Caco-2 (cell line): ENCODE measurements at regions not wholly inside any gene's neighbourhood (a gene's known extent, or its start where the extent isn't known, plus 50 kb on each side); places are given as distances from the start of the nearest gene placed in this dataset.

Experiments used
- BruUV-seq: library from RNA; stranded (reverse); fragments of 400-500 nt; replicated peaks from 2 replicates; lab custom pipeline; 2021; lab: Mats Ljungman, UMichigan
- CTCF ChIA-PET: fragments of 300-600 bp; sonication (Branson Sonifier 250); formaldehyde crosslinking; loops from one replicate; lab custom pipeline; 2022; ENCODE audit warnings: antibody characterized with exemption; lab: Charles Lee
- POLR2A ChIA-PET: fragments of 300-600 bp; sonication (Branson Sonifier 250); formaldehyde crosslinking; loops from one replicate; lab custom pipeline; 2022; ENCODE audit warnings: antibody characterized with exemption; lab: Charles Lee
- DNase-seq, 2 experiments: peaks; one replicate each; pipeline versions ENCODE4 v3.0.0 to v3.0.0-alpha.2; 2020 to 2022
- H3K27me3 ChIP-seq: replicated peaks from 2 replicates; pipeline ENCODE4 v1.6.0; 2011; ENCODE audit warnings: low read length; ENCODE audit not compliant: control insufficient read depth, insufficient read depth
- H3K36me3 ChIP-seq: 2 replicates; pipeline ENCODE4 v1.5.1; 2011; ENCODE audit warnings: low read length; ENCODE audit not compliant: control insufficient read depth, insufficient read depth
- H3K4me1 ChIP-seq: fragments of 250-450 bp; sonication (Bioruptor Pico); 2 replicates; pipeline ENCODE4 v1.5.1; 2020; ENCODE audit warnings: mild to moderate bottlenecking
- H3K4me3 ChIP-seq: 2 replicates; pipeline ENCODE4 v1.5.1; 2011; ENCODE audit warnings: low read depth, mild to moderate bottlenecking, control low read depth, low read length
- H3K9me3 ChIP-seq: fragments of 250-450 bp; sonication (Bioruptor Pico); 2 replicates; pipeline ENCODE4 v1.5.1; 2020; ENCODE audit warnings: mild to moderate bottlenecking, moderate library complexity
- H3K27ac Mint-ChIP-seq: one replicate; pipeline ENCODE4 v1.8.0; 2022; ENCODE audit warnings: mixed read lengths; ENCODE audit not compliant: unreplicated experiment
- H3K27me3 Mint-ChIP-seq: one replicate; pipeline ENCODE4 v1.8.0; 2022; ENCODE audit warnings: mixed read lengths; ENCODE audit not compliant: insufficient read depth, unreplicated experiment
- H3K36me3 Mint-ChIP-seq: one replicate; pipeline ENCODE4 v1.8.0; 2022; ENCODE audit warnings: mild to moderate bottlenecking, mixed read lengths; ENCODE audit not compliant: insufficient read depth, unreplicated experiment
- H3K4me1 Mint-ChIP-seq: one replicate; pipeline ENCODE4 v1.8.0; 2022; ENCODE audit warnings: low read depth, mixed read lengths; ENCODE audit not compliant: unreplicated experiment
- H3K4me3 Mint-ChIP-seq: one replicate; pipeline ENCODE4 v1.8.0; 2022; ENCODE audit warnings: mild to moderate bottlenecking, moderate library complexity, mixed read lengths; ENCODE audit not compliant: unreplicated experiment
- H3K9me3 Mint-ChIP-seq: one replicate; pipeline ENCODE4 v1.8.0; 2022; ENCODE audit warnings: mixed read lengths; ENCODE audit not compliant: unreplicated experiment
- CTCF ChIP-seq, 2 experiments: fragments of 200-600 bp in 1 of 2; IDR thresholded peaks; 1 replicate in 1 of 2; 2 replicates in 1 of 2; pipeline versions ENCODE4 v1.5.1 to v1.8.0; 2011 to 2022; ENCODE audit warnings: antibody characterized with exemption in 1 of 2, control low read depth in 1 of 2, inconsistent platforms in 1 of 2, low read depth in 1 of 2, low read length in 1 of 2, mild to moderate bottlenecking in 1 of 2, moderate library complexity in 1 of 2; ENCODE audit not compliant: insufficient read depth in 1 of 2, severe bottlenecking in 1 of 2, unreplicated experiment in 1 of 2
- intact Hi-C: fragments of 100-400 bp; cut with micrococcal nuclease; formaldehyde crosslinking; loops from one replicate; pipeline ENCODE4 v1.10.0; 2022; ENCODE audit not compliant: unreplicated experiment

GRCh38 chr2:60341151-60341550 is 212.3 kb downstream of the BCL11A start:
- Histone ChIP-seq H3K27me3 (no peaks in the 10 kb centered on the region), H3K36me3 (no peaks in the 10 kb centered on the region), H3K4me1 (no peaks in the 10 kb centered on the region), H3K4me3 (no peak overlapping the region), H3K9me3 (no peaks in the 10 kb centered on the region)
- Mint-ChIP-seq H3K4me3 (no peak overlapping the region), H3K9me3 (no peaks in the 10 kb centered on the region), H3K27me3 (peaks cover 4% of the 10 kb centered on the region), H3K27ac (no peak overlapping the region), H3K36me3 (no peaks in the 10 kb centered on the region), H3K4me1 (no peaks in the 10 kb centered on the region)
- intact Hi-C loops: no loop called here
- POLR2A ChIA-PET: no interaction called here
- BruUV-seq: no TSS peak
- TF ChIP-seq CTCF (IDR thresholded peaks at IDR 0.05; ENCODE audit: insufficient read depth in 1 of 2, low read depth in 1 of 2, low read length in 1 of 2, severe bottlenecking in 1 of 2, unreplicated experiment in 1 of 2): no peak
- DNase-seq: no peak
- CTCF ChIA-PET: no interaction called here

GRCh38 chr2:60339286-60339685 is 214.2 kb downstream of the BCL11A start:
- Histone ChIP-seq H3K4me3 (no peak overlapping the region), H3K4me1 (no peaks in the 10 kb centered on the region), H3K27me3 (no peaks in the 10 kb centered on the region), H3K36me3 (no peaks in the 10 kb centered on the region), H3K9me3 (no peaks in the 10 kb centered on the region)
- H3K27me3 Mint-ChIP-seq: no peaks in the 10 kb centered on the region
- CTCF ChIA-PET: no interaction called here
- DNase-seq: no peak
- H3K9me3 Mint-ChIP-seq: peaks cover under 1% of the 10 kb centered on the region
- no peaks in the 10 kb centered on the region for H3K36me3 Mint-ChIP-seq
- H3K4me1 Mint-ChIP-seq: peaks cover 7% of the 10 kb centered on the region
- H3K4me3 Mint-ChIP-seq: no peak overlapping the region
- TF ChIP-seq CTCF (IDR thresholded peaks at IDR 0.05; ENCODE audit: insufficient read depth in 1 of 2, low read depth in 1 of 2, low read length in 1 of 2, severe bottlenecking in 1 of 2, unreplicated experiment in 1 of 2): no peak
- no TSS peak for BruUV-seq
- POLR2A ChIA-PET: no interaction called here
- intact Hi-C loops: no loop called here
- H3K27ac Mint-ChIP-seq: no peak overlapping the region

GRCh38 chr2:60337142-60337497 is 216.3 kb downstream of the BCL11A start:
- Histone ChIP-seq H3K27me3 (no peaks in the 10 kb centered on the region), H3K4me1 (no peaks in the 10 kb centered on the region), H3K9me3 (no peaks in the 10 kb centered on the region), H3K4me3 (no peak overlapping the region), H3K36me3 (no peaks in the 10 kb centered on the region)
- peak in 1 of 2 experiments; percentile 25 for DNase-seq
- H3K4me3 Mint-ChIP-seq: no peak overlapping the region
- peak in 1 of 2 experiments; percentile 32 for TF ChIP-seq CTCF (IDR thresholded peaks at IDR 0.05; ENCODE audit: insufficient read depth in 1 of 2, low read depth in 1 of 2, low read length in 1 of 2, severe bottlenecking in 1 of 2, unreplicated experiment in 1 of 2)
- no peaks in the 10 kb centered on the region for H3K36me3 Mint-ChIP-seq
- CTCF ChIA-PET: interaction anchor here (0.9 kb wide), 2 partner anchors 213 to 224 kb away, joined by 3 to 4 read pairs; no protein-coding TSS in a partner anchor
- intact Hi-C loops: loop anchor here (1.0 to 2.0 kb wide), 2 partner anchors 28 to 218 kb away; no protein-coding TSS in a partner anchor
- H3K9me3 Mint-ChIP-seq: peaks cover 10% of the 10 kb centered on the region
- peaks cover 7% of the 10 kb centered on the region for H3K4me1 Mint-ChIP-seq
- no peaks in the 10 kb centered on the region for H3K27me3 Mint-ChIP-seq
- BruUV-seq: no TSS peak
- no peak overlapping the region for H3K27ac Mint-ChIP-seq
- POLR2A ChIA-PET: no interaction called here
